Suprapubic skin (tissue), 3 donors: ENCODE measurements at regions not wholly inside any gene's neighbourhood (a gene's known extent, or its start where the extent isn't known, plus 50 kb on each side); places are given as distances from the start of the nearest gene placed in this dataset.

Experiments used
- EP300 ChIP-seq: sonication (generic); formaldehyde crosslinking; IDR thresholded peaks from one replicate; pipeline ENCODE4 v1.6.1; 2017; ENCODE audit warnings: antibody characterized with exemption
- POLR2A ChIP-seq, 2 donors: fragments of 450-650 bp; IDR thresholded peaks; one replicate each; pipeline ENCODE4 v1.6.1; 2017; ENCODE audit warnings: antibody characterized with exemption in 2 of 2, mild to moderate bottlenecking in 2 of 2, moderate library complexity in 2 of 2
- TF ChIP-seq, protein P1 (sequence below), 2 donors: fragments of 200-600 bp in 1 of 2; fragments of 450-650 bp in 1 of 2; sonication (generic) in 1 of 2; IDR thresholded peaks; one replicate each; pipeline ENCODE4 v1.5.1; 2016 to 2019; ENCODE audit warnings: antibody characterized with exemption in 2 of 2, mild to moderate bottlenecking in 1 of 2, moderate library complexity in 1 of 2

GRCh38 chr4:124964251-124964650, 251.7 kb upstream of the ANKRD50 start:
- TF ChIP-seq POLR2A (IDR thresholded peaks at IDR 0.05) (no peak), EP300 (no peak)
- TF ChIP-seq, protein P1, sequence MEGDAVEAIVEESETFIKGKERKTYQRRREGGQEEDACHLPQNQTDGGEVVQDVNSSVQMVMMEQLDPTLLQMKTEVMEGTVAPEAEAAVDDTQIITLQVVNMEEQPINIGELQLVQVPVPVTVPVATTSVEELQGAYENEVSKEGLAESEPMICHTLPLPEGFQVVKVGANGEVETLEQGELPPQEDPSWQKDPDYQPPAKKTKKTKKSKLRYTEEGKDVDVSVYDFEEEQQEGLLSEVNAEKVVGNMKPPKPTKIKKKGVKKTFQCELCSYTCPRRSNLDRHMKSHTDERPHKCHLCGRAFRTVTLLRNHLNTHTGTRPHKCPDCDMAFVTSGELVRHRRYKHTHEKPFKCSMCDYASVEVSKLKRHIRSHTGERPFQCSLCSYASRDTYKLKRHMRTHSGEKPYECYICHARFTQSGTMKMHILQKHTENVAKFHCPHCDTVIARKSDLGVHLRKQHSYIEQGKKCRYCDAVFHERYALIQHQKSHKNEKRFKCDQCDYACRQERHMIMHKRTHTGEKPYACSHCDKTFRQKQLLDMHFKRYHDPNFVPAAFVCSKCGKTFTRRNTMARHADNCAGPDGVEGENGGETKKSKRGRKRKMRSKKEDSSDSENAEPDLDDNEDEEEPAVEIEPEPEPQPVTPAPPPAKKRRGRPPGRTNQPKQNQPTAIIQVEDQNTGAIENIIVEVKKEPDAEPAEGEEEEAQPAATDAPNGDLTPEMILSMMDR (IDR thresholded peaks at IDR 0.05) = no peak
